HUES64 (cell line): ENCODE measurements at regions not wholly inside any gene's neighbourhood (a gene's known extent, or its start where the extent isn't known, plus 50 kb on each side); places are given as distances from the start of the nearest gene placed in this dataset.
"Not testable (repeated sequence)": the region's sequence is repeated elsewhere in the genome, so short reads cannot be mapped to it uniquely, and the experiment has no call there.

Experiments used
- H3K27ac ChIP-seq: 2 replicates; pipeline ENCODE4 v1.7.0; 2013; ENCODE audit warnings: low read depth, low read length, inconsistent platforms
- H3K27me3 ChIP-seq: 2 replicates; pipeline ENCODE4 v1.6.1; 2013; ENCODE audit warnings: mild to moderate bottlenecking, low read length; ENCODE audit not compliant: insufficient read depth
- H3K36me3 ChIP-seq: 2 replicates; pipeline ENCODE4 v1.6.1; 2013; ENCODE audit warnings: mild to moderate bottlenecking, low read length; ENCODE audit not compliant: insufficient read depth
- H3K4me1 ChIP-seq: 2 replicates; pipeline ENCODE4 v1.6.1; 2013; ENCODE audit warnings: mild to moderate bottlenecking, low read length, moderate library complexity; ENCODE audit not compliant: insufficient read depth
- H3K4me3 ChIP-seq: 2 replicates; pipeline ENCODE4 v1.5.1; 2013; ENCODE audit warnings: mild to moderate bottlenecking, low read length, moderate library complexity
- H3K9ac ChIP-seq: 2 replicates; pipeline ENCODE4 v1.6.1; 2013; ENCODE audit warnings: mild to moderate bottlenecking, low read depth, low read length
- H3K9me3 ChIP-seq: 2 replicates; pipeline ENCODE4 v1.6.1; 2013; ENCODE audit warnings: low read depth, low read length; ENCODE audit not compliant: insufficient read depth
- WGBS: fragments of 150-250, 120-280 bp; methylation state at CpG from one replicate; pipeline ENCODE4 v1.1.7; 2013; ENCODE audit warnings: missing lambda C conversion rate; 5-methylcytosine and 5-hydroxymethylcytosine counted together

- Histone ChIP-seq H3K9ac (no peak overlapping the region), H3K27ac (no peak overlapping the region), H3K9me3 (peaks cover 17% of the 10 kb centered on the region), H3K4me3 (no peak overlapping the region), H3K27me3 (no peaks in the 10 kb centered on the region), H3K4me1 (no peaks in the 10 kb centered on the region; the same call in 1 of the 2 replicates), H3K36me3 (no peaks in the 10 kb centered on the region)
- 69% methylated on average over 13 of the region's 13 CpGs for WGBS
Measured at GRCh38 chr6:17212546-17213371, 68.4 kb upstream of the RBM24 start.

GRCh38 chr6:17214106-17214505 is 67.1 kb upstream of the RBM24 start:
- 93% methylated on average over 9 of the region's 9 CpGs for WGBS
- Histone ChIP-seq H3K9me3 (peaks cover 15% of the 10 kb centered on the region), H3K27me3 (no peaks in the 10 kb centered on the region), H3K4me3 (no peak overlapping the region), H3K27ac (no peak overlapping the region), H3K4me1 (no peaks in the 10 kb centered on the region; the same call in 1 of the 2 replicates), H3K9ac (no peak overlapping the region), H3K36me3 (no peaks in the 10 kb centered on the region)

DNA sequence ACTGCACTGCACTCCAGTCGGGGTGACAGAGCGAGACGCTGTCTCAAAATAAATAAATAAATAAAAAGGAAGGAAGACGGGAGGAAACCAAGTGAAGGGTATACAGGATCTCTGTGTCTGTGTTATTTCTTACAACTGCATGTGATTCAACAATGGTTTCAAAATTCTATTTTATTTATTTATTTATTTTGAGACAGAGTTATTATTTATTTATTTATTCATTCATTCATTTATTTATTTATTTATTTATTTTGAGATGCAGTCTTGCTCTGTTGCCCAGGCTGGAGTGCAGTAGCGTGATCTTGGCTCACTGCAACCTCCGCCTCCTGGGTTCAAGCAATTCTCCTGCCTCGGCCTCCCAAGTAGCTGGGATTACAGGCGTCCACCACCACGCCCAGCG is 64.2 kb upstream of the RBM24 start:
- H3K36me3 ChIP-seq, H3K27ac ChIP-seq, H3K27me3 ChIP-seq, H3K4me3 ChIP-seq, H3K9ac ChIP-seq, H3K4me1 ChIP-seq, H3K9me3 ChIP-seq: not testable (repeated sequence)
- 93% methylated on average over 10 of the region's 10 CpGs for WGBS

DNA sequence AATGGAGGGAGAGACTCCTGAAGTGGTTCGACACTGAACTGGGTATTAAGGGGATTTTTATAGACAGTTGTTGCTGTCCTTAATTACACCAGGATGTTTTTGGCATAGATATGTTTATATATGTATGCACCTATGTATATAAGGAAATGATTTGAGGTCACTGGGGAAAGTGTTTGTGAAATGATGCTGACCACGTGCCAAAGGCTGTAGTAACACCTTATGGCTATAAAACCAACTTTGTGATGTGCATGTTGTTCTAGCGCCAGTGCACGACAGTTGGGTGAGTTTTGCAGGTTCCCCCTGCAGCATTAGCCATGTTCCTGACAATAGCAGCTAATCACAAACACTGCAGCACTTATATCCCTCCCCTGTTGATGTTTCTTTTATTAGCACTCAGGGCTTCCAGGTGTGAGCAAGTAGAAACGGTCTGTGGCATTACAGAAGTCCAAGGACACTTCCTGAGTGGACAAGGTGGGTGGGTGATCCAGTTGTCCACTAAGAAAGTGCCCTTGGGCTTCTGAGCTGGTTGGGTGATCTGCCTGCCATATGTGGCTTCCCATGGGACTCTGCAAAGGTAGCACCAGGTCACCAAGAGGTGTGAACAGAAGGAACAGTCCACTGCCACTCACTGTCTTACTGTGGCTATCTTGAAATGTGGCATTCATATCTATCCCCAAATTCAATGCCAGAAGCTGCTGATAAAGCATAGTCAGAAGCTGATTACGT is 63.0 kb upstream of the RBM24 start:
- H3K4me3 ChIP-seq, result no peak overlapping the region
- 91% methylated on average over 6 of the region's 6 CpGs for WGBS
- no peaks in the 10 kb centered on the region for H3K27me3 ChIP-seq
- peaks cover 8% of the 10 kb centered on the region for H3K9me3 ChIP-seq
- no peak overlapping the region for H3K27ac ChIP-seq
- H3K9ac ChIP-seq, result no peak overlapping the region
- no peaks in the 10 kb centered on the region for H3K4me1 ChIP-seq
- H3K36me3 ChIP-seq, result no peaks in the 10 kb centered on the region

GRCh38 chr6:17218749-17219093 is 62.4 kb upstream of the RBM24 start:
- no peaks in the 10 kb centered on the region for H3K27me3 ChIP-seq
- 95% methylated on average over 1 of the region's 1 CpG for WGBS
- no peak overlapping the region for H3K27ac ChIP-seq
- H3K36me3 ChIP-seq, result no peaks in the 10 kb centered on the region
- no peaks in the 10 kb centered on the region for H3K4me1 ChIP-seq
- peaks cover 8% of the 10 kb centered on the region for H3K9me3 ChIP-seq
- no peak overlapping the region for H3K9ac ChIP-seq
- no peak overlapping the region for H3K4me3 ChIP-seq

- Histone ChIP-seq H3K9ac (no peak overlapping the region), H3K4me3 (no peak overlapping the region), H3K27me3 (no peaks in the 10 kb centered on the region), H3K27ac (no peak overlapping the region), H3K36me3 (no peaks in the 10 kb centered on the region), H3K4me1 (no peaks in the 10 kb centered on the region), H3K9me3 (peaks cover 8% of the 10 kb centered on the region)
- 86% methylated on average over 5 of the region's 5 CpGs for WGBS
Measured at GRCh38 chr6:17219098-17219497, 62.1 kb upstream of the RBM24 start.

- no peaks in the 10 kb centered on the region for H3K27me3 ChIP-seq
- no peak overlapping the region for H3K27ac ChIP-seq
- H3K9ac ChIP-seq, result no peak overlapping the region
- WGBS, result 87% methylated on average over 11 of the region's 12 CpGs
- H3K4me3 ChIP-seq, result no peak overlapping the region
- no peaks in the 10 kb centered on the region for H3K36me3 ChIP-seq
- H3K9me3 ChIP-seq, result peaks cover 8% of the 10 kb centered on the region
- no peaks in the 10 kb centered on the region for H3K4me1 ChIP-seq
Measured at GRCh38 chr6:17220040-17220910, 60.9 kb upstream of the RBM24 start.

- Histone ChIP-seq H3K27me3 (no peaks in the 10 kb centered on the region), H3K36me3 (no peaks in the 10 kb centered on the region), H3K4me1 (no peaks in the 10 kb centered on the region), H3K9ac (no peak overlapping the region), H3K27ac (no peak overlapping the region), H3K9me3 (no peaks in the 10 kb centered on the region), H3K4me3 (no peak overlapping the region)
- WGBS, result 80% methylated on average over 3 of the region's 3 CpGs
Measured at GRCh38 chr6:17224056-17224455, 57.1 kb upstream of the RBM24 start.

DNA sequence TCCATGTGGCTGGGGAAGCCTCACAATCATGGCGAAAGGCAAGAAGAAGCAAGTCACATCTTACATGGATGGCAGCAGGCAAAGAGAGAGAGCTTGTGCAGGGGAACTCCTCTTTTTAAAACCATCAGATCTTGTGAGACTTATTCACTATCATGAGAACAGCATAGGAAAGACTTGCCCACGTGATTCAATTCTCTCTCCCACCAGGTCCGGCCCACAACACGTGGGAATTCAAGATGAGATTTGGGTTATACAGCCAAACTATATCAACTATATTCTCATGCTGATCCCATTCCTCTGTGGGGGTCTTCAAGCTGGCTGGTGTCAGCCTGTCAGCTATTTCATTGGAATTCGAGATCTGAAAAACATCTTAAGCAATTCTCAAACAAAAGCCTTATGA is 56.7 kb upstream of the RBM24 start:
- 90% methylated on average over 5 of the region's 5 CpGs for WGBS
- H3K4me3 ChIP-seq, result not testable (repeated sequence)

GRCh38 chr6:17225767-17226630 is 55.2 kb upstream of the RBM24 start:
- Histone ChIP-seq H3K27me3 (no peaks in the 10 kb centered on the region), H3K9ac (no peak overlapping the region), H3K4me1 (no peaks in the 10 kb centered on the region), H3K27ac (no peak overlapping the region), H3K36me3 (no peaks in the 10 kb centered on the region), H3K9me3 (no peaks in the 10 kb centered on the region), H3K4me3 (no peak overlapping the region)
- 90% methylated on average over 3 of the region's 3 CpGs for WGBS

More for the DNA sequence above, 56.7 kb upstream of the RBM24 start:
- not testable (repeated sequence) for H3K27ac ChIP-seq, H3K9ac ChIP-seq, H3K36me3 ChIP-seq, H3K4me1 ChIP-seq, H3K9me3 ChIP-seq, H3K27me3 ChIP-seq
